ENCODE measurements at regions not wholly inside any gene's neighbourhood (a gene's known extent, or its start where the extent isn't known, plus 50 kb on each side); places are given as distances from the start of the nearest gene placed in this dataset.

DNA sequence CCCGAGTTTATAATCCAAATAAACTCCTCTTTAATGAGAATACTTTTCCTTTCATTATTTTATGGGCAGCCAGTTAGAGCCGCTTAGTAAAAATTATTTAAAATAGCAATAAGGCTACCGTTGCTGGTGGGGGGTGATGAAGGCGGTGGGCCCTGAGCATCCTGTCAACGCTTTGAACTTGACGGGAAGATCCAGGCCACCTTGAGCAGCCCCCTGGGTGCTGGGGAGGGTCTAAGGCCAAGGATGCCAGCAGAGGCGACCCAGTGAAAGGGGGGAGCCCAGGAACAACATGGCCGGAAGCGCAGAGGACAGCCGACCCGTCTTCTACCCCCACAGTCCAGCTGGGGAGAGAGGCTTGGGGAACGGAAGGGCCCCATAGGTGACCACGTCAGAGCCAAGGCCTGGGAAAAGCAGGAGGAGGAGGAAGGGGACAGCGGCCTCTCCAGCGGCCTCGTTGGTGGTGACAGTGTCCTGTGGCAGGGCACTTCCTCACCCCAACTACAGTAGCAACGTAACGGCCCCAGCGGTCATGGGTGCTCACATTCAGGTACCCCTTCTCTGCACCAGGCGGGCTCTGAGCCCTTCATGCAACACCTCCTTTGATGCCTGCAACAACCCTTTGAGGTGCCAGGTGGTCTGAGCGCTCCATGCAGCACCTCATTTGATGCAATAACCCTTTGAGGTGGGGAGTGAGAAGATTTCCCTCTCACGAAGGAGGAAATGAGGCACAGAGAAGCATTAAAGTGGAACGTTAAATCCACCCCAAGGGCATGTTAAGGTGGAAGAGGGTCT, 695.3 kb downstream of the TBC1D22A start (continued):
- TF ChIP-seq, protein P1, sequence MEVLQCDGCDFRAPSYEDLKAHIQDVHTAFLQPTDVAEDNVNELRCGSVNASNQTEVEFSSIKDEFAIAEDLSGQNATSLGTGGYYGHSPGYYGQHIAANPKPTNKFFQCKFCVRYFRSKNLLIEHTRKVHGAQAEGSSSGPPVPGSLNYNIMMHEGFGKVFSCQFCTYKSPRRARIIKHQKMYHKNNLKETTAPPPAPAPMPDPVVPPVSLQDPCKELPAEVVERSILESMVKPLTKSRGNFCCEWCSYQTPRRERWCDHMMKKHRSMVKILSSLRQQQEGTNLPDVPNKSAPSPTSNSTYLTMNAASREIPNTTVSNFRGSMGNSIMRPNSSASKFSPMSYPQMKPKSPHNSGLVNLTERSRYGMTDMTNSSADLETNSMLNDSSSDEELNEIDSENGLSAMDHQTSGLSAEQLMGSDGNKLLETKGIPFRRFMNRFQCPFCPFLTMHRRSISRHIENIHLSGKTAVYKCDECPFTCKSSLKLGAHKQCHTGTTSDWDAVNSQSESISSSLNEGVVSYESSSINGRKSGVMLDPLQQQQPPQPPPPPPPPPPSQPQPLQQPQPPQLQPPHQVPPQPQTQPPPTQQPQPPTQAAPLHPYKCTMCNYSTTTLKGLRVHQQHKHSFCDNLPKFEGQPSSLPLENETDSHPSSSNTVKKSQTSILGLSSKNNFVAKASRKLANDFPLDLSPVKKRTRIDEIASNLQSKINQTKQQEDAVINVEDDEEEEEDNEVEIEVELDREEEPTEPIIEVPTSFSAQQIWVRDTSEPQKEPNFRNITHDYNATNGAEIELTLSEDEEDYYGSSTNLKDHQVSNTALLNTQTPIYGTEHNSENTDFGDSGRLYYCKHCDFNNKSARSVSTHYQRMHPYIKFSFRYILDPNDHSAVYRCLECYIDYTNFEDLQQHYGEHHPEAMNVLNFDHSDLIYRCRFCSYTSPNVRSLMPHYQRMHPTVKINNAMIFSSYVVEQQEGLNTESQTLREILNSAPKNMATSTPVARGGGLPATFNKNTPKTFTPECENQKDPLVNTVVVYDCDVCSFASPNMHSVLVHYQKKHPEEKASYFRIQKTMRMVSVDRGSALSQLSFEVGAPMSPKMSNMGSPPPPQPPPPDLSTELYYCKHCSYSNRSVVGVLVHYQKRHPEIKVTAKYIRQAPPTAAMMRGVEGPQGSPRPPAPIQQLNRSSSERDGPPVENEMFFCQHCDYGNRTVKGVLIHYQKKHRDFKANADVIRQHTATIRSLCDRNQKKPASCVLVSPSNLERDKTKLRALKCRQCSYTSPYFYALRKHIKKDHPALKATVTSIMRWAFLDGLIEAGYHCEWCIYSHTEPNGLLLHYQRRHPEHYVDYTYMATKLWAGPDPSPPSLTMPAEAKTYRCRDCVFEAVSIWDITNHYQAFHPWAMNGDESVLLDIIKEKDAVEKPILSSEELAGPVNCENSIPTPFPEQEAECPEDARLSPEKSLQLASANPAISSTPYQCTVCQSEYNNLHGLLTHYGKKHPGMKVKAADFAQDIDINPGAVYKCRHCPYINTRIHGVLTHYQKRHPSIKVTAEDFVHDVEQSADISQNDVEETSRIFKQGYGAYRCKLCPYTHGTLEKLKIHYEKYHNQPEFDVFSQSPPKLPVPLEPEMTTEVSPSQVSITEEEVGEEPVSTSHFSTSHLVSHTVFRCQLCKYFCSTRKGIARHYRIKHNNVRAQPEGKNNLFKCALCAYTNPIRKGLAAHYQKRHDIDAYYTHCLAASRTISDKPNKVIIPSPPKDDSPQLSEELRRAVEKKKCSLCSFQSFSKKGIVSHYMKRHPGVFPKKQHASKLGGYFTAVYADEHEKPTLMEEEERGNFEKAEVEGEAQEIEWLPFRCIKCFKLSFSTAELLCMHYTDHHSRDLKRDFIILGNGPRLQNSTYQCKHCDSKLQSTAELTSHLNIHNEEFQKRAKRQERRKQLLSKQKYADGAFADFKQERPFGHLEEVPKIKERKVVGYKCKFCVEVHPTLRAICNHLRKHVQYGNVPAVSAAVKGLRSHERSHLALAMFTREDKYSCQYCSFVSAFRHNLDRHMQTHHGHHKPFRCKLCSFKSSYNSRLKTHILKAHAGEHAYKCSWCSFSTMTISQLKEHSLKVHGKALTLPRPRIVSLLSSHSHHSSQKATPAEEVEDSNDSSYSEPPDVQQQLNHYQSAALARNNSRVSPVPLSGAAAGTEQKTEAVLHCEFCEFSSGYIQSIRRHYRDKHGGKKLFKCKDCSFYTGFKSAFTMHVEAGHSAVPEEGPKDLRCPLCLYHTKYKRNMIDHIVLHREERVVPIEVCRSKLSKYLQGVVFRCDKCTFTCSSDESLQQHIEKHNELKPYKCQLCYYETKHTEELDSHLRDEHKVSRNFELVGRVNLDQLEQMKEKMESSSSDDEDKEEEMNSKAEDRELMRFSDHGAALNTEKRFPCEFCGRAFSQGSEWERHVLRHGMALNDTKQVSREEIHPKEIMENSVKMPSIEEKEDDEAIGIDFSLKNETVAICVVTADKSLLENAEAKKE (CRISPR knock-in tag; IDR thresholded peaks at IDR 0.05), result no peak
- TF ChIP-seq ZNF331 (CRISPR knock-in tag; IDR thresholded peaks at IDR 0.05; ENCODE audit: low read depth), result no peak
- no peak for TF ChIP-seq EZH2phosphoT487 (IDR thresholded peaks at IDR 0.05; ENCODE audit: unreplicated experiment)
- TF ChIP-seq JUNB (IDR thresholded peaks at IDR 0.05; ENCODE audit: unreplicated experiment), result no peak
- TF ChIP-seq CREB1 (CRISPR knock-in tag; IDR thresholded peaks at IDR 0.05; ENCODE audit: low read depth), result no peak
- TF ChIP-seq ETS1 (IDR thresholded peaks at IDR 0.05), result no peak
- TF ChIP-seq CTCF (conservative IDR thresholded peaks at IDR 0.05; ENCODE audit: low read depth in 2 of 2), result no peak
- TF ChIP-seq POLR2AphosphoS5 (IDR thresholded peaks at IDR 0.05; ENCODE audit: low read depth), result no peak
- no peak for TF ChIP-seq ZNF114 (CRISPR knock-in tag; IDR thresholded peaks at IDR 0.05)

Measured in GM23338 (cell line).